ENCODE measurements at regions not wholly inside any gene's neighbourhood (a gene's known extent, or its start where the extent isn't known, plus 50 kb on each side); places are given as distances from the start of the nearest gene placed in this dataset.

GRCh38 chr4:144296941-144297340 is 156.4 kb upstream of the GYPA start:
- TF ChIP-seq POLR2A (conservative IDR thresholded peaks at IDR 0.05), result no peak
- no peak for TF ChIP-seq TCF3 (CRISPR knock-in tag; IDR thresholded peaks at IDR 0.05)
- TF ChIP-seq EP300 (IDR thresholded peaks at IDR 0.05; ENCODE audit: low read length), result no peak
- no peak for TF ChIP-seq ZNF609 (CRISPR knock-in tag; IDR thresholded peaks at IDR 0.05; ENCODE audit: borderline replicate concordance)
- no peak for TF ChIP-seq DACH1 (IDR thresholded peaks at IDR 0.05; ENCODE audit: partially characterized antibody)
- TF ChIP-seq ZNF318 (IDR thresholded peaks at IDR 0.05; ENCODE audit: borderline replicate concordance in 1 of 2, low read depth in 1 of 2), result no peak
- TF ChIP-seq MAZ (CRISPR knock-in tag; conservative IDR thresholded peaks at IDR 0.05 in 1 of 2, IDR thresholded peaks at IDR 0.05 in 1 of 2), result no peak
- TF ChIP-seq KLF13 (tag; IDR thresholded peaks at IDR 0.05; ENCODE audit: borderline replicate concordance, low read depth), result no peak
- no peak for TF ChIP-seq KHSRP (IDR thresholded peaks at IDR 0.05)
- TF ChIP-seq CTCF (IDR thresholded peaks at IDR 0.05 in 2 of 3, conservative IDR thresholded peaks at IDR 0.05 in 1 of 3; ENCODE audit: insufficient read depth in 2 of 3, low read depth in 1 of 3, low read length in 3 of 3), result no peak
- TF ChIP-seq CHD4 (IDR thresholded peaks at IDR 0.05; ENCODE audit: insufficient read depth, insufficient replicate concordance, low read depth, low read length, poor library complexity, severe bottlenecking), result no peak
